ENCODE measurements at regions not wholly inside any gene's neighbourhood (a gene's known extent, or its start where the extent isn't known, plus 50 kb on each side); places are given as distances from the start of the nearest gene placed in this dataset.
"Not testable (repeated sequence)": the region's sequence is repeated elsewhere in the genome, so short reads cannot be mapped to it uniquely, and the experiment has no call there.

- no peak for DNase-seq
Observed at GRCh38 chr4:115292320-115293092, 179.1 kb upstream of the NDST4 start.

GRCh38 chr4:115287426-115287825, 174.0 kb upstream of the NDST4 start:
- DNase-seq, result no peak

- no peak for DNase-seq
Observed at GRCh38 chr4:115279330-115279729, 165.9 kb upstream of the NDST4 start.

GRCh38 chr4:115278830-115279229, 165.4 kb upstream of the NDST4 start:
- DNase-seq, result no peak

GRCh38 chr4:115275615-115276014, 162.2 kb upstream of the NDST4 start:
- no peak for DNase-seq

GRCh38 chr4:115274545-115274944, 161.1 kb upstream of the NDST4 start:
- DNase-seq, result peak; percentile 5

- DNase-seq, result no peak
Observed at GRCh38 chr4:115272594-115272993, 159.2 kb upstream of the NDST4 start.

GRCh38 chr4:115272185-115272584, 158.8 kb upstream of the NDST4 start:
- DNase-seq, result no peak

- no peak for DNase-seq
Observed at GRCh38 chr4:115260195-115260594, 146.8 kb upstream of the NDST4 start.

- no peak for DNase-seq
Observed at GRCh38 chr4:115259642-115260041, 146.2 kb upstream of the NDST4 start.

GRCh38 chr4:115249808-115250207, 136.4 kb upstream of the NDST4 start:
- DNase-seq, result no peak

GRCh38 chr4:115234405-115235093, 121.1 kb upstream of the NDST4 start:
- no peak for DNase-seq

- DNase-seq, result no peak
Observed at GRCh38 chr4:115233600-115233999, 120.2 kb upstream of the NDST4 start.

- DNase-seq, result no peak
Observed at GRCh38 chr4:115229873-115230272, 116.5 kb upstream of the NDST4 start.

GRCh38 chr4:115228851-115229250, 115.4 kb upstream of the NDST4 start:
- no peak for DNase-seq

GRCh38 chr4:115222061-115222460, 108.6 kb upstream of the NDST4 start:
- DNase-seq, result no peak

GRCh38 chr4:115219862-115220261, 106.4 kb upstream of the NDST4 start:
- DNase-seq, result no peak

GRCh38 chr4:115219315-115219860, 106.0 kb upstream of the NDST4 start:
- DNase-seq, result no peak

- DNase-seq, result no peak
Observed at GRCh38 chr4:115215935-115216334, 102.5 kb upstream of the NDST4 start.

- no peak for DNase-seq
Observed at GRCh38 chr4:115213716-115214115, 100.3 kb upstream of the NDST4 start.

- no peak for DNase-seq
Observed at GRCh38 chr4:115201042-115201330, 87.6 kb upstream of the NDST4 start.

- not testable (repeated sequence) for DNase-seq
Observed at GRCh38 chr4:115200201-115201041, 87.0 kb upstream of the NDST4 start.

- not testable (repeated sequence) for DNase-seq
Observed at GRCh38 chr4:115194612-115195011, 81.2 kb upstream of the NDST4 start.
